HepG2 (cell line): ENCODE measurements at regions not wholly inside any gene's neighbourhood (a gene's known extent, or its start where the extent isn't known, plus 50 kb on each side); places are given as distances from the start of the nearest gene placed in this dataset.
A peak's percentile ranks its signal among the peaks of the same experiment; 100 is the strongest.

ENCODE experiments used
- ATAC-seq: fragments of 200-7000 bp; cut with Tn5 transposase; 3 replicates; pipeline ENCODE4 v1.9.1; 2020; ENCODE audit warnings: mild to moderate bottlenecking, moderate library complexity
- BruUV-seq: library from RNA; stranded (reverse); fragments of 400-500 nt; replicated peaks from 2 replicates; lab custom pipeline; 2021; lab: Mats Ljungman, UMichigan
- CTCF ChIA-PET: fragments of 300-600 bp; formaldehyde crosslinking; extraction: SDS; loops from one replicate; lab custom pipeline; 2021; ENCODE audit warnings: low total read pairs, inconsistent platforms, low intra/inter-chr PET ratio; lab: Yijun Ruan, JAX
- POLR2A ChIA-PET: fragments of 350-600 bp; sonication (Branson Sonifier 250); formaldehyde crosslinking; loops from one replicate; lab custom pipeline; 2020; ENCODE audit warnings: antibody characterized with exemption, inconsistent platforms; lab: Yijun Ruan, JAX
- DNase-seq: peaks from one replicate; pipeline ENCODE4 v3.0.0-alpha.2; 2015; ENCODE audit warnings: low spot score
- FAIRE-seq: peaks from 3 replicates; lab custom pipeline; 2011; peaks lifted over from hg19 to GRCh38; lab: Jason Lieb, UNC
- H2AFZ ChIP-seq: one replicate; pipeline ENCODE4 v1.6.1; 2011; ENCODE audit warnings: low read length, inconsistent platforms
- H3K27ac ChIP-seq: fragments of 300-600 bp; 3 replicates; pipeline ENCODE4 v1.8.0; 2011; ENCODE audit warnings: mixed run types, mild to moderate bottlenecking, mixed read lengths, low read length, inconsistent platforms; ENCODE audit not compliant: insufficient read depth; ENCODE audit errors: extremely low read length
- H3K27me3 ChIP-seq, 2 experiments: fragments of 200-600 bp in 1 of 2; 2 replicates in 1 of 2; 3 replicates in 1 of 2; pipeline versions ENCODE4 v1.6.0 to v1.8.0; 2011; ENCODE audit warnings: low read length in 2 of 2, mild to moderate bottlenecking in 2 of 2, moderate library complexity in 2 of 2, inconsistent platforms in 1 of 2; ENCODE audit not compliant: insufficient read depth in 2 of 2, control insufficient read depth in 1 of 2
- H3K36me3 ChIP-seq, 2 experiments: fragments of 200-600 bp in 1 of 2; replicated peaks in 1 of 2; 2 replicates in 1 of 2; 3 replicates in 1 of 2; pipeline versions ENCODE4 v1.5.1 to v1.8.0; 2011; ENCODE audit warnings: low read length in 2 of 2, inconsistent platforms in 1 of 2; ENCODE audit not compliant: insufficient read depth in 2 of 2, control insufficient read depth in 1 of 2
- H3K4me1 ChIP-seq: 2 replicates; pipeline ENCODE4 v1.5.1; 2012; ENCODE audit warnings: low read length, inconsistent platforms; ENCODE audit not compliant: insufficient read depth
- H3K4me2 ChIP-seq: 2 replicates; pipeline ENCODE4 v1.6.0; 2011; ENCODE audit warnings: low read depth, low read length, inconsistent platforms
- H3K4me3 ChIP-seq, 3 experiments: fragments of 200-600 bp in 1 of 3; sonication (generic), shearing (Covaris generic) in 1 of 3; replicated peaks in 1 of 3; 2 replicates each; pipeline ENCODE4 v1.5.1; 2011 to 2016; ENCODE audit warnings: low read length in 3 of 3, inconsistent platforms in 2 of 3, low read depth in 2 of 3, mild to moderate bottlenecking in 2 of 3, control low read depth in 1 of 3, mixed read lengths in 1 of 3; ENCODE audit not compliant: insufficient read depth in 1 of 3
- H3K79me2 ChIP-seq: one replicate; pipeline ENCODE4 v1.6.1; 2011; ENCODE audit warnings: low read length, inconsistent platforms; ENCODE audit not compliant: insufficient read depth
- H3K9ac ChIP-seq: 2 replicates; pipeline ENCODE4 v1.6.0; 2011; ENCODE audit warnings: mild to moderate bottlenecking, low read depth, low read length, inconsistent platforms; ENCODE audit not compliant: insufficient read depth
- H3K9me3 ChIP-seq: 2 replicates; pipeline ENCODE4 v1.5.1; 2012; ENCODE audit warnings: mild to moderate bottlenecking, low read length
- H4K20me1 ChIP-seq: 2 replicates; pipeline ENCODE4 v1.6.0; 2011; ENCODE audit warnings: inconsistent platforms, mild to moderate bottlenecking, low read length, moderate library complexity; ENCODE audit not compliant: insufficient read depth
- GABPA ChIP-seq, 2 experiments: IDR thresholded peaks; 2 replicates each; pipeline ENCODE4 v1.6.1; 2011 to 2016; ENCODE audit warnings: low read depth in 2 of 2, low read length in 1 of 2, missing biosample characterization in 1 of 2, missing genetic modification characterization in 1 of 2
- HDAC1 ChIP-seq: sonication (generic); formaldehyde crosslinking; IDR thresholded peaks from 2 replicates; pipeline ENCODE4 v1.5.1; 2020; ENCODE audit warnings: mild to moderate bottlenecking, missing genetic modification reagents
- HOMEZ ChIP-seq: IDR thresholded peaks from 2 replicates; pipeline ENCODE4 v1.6.1; 2016; ENCODE audit warnings: low read depth
- PCBP2 ChIP-seq: fragments of 200-400 bp; formaldehyde crosslinking; optimal IDR thresholded peaks from 2 replicates; pipeline ENCODE3; 2018; ENCODE audit warnings: low read length, low read depth; ENCODE audit not compliant: poor library complexity, severe bottlenecking
- RAD51 ChIP-seq: fragments of 450-650 bp; IDR thresholded peaks from 2 replicates; pipeline ENCODE4 v1.6.1; 2016; ENCODE audit warnings: borderline replicate concordance
- SALL1 ChIP-seq: sonication (generic); formaldehyde crosslinking; IDR thresholded peaks from 2 replicates; pipeline ENCODE4 v1.8.0; 2022; ENCODE audit warnings: mild to moderate bottlenecking, missing genetic modification reagents
- TEAD2 ChIP-seq: sonication (generic); formaldehyde crosslinking; IDR thresholded peaks from 2 replicates; pipeline ENCODE4 v1.9.0; 2021; ENCODE audit warnings: missing genetic modification reagents
- ZHX2 ChIP-seq, 2 experiments: sonication (generic) in 1 of 2; formaldehyde crosslinking in 1 of 2; IDR thresholded peaks; 2 replicates each; pipeline versions ENCODE4 v1.6.1 to v1.9.0; 2014 to 2022; ENCODE audit warnings: antibody characterized with exemption in 1 of 2, borderline replicate concordance in 1 of 2, inconsistent platforms in 1 of 2, low read depth in 1 of 2, missing genetic modification reagents in 1 of 2
- ZNF484 ChIP-seq: sonication (generic); formaldehyde crosslinking; IDR thresholded peaks from 2 replicates; pipeline ENCODE4 v1.5.1; 2020; ENCODE audit warnings: mild to moderate bottlenecking, low read depth, missing genetic modification reagents, borderline replicate concordance
- ZNF687 ChIP-seq: sonication (generic); formaldehyde crosslinking; IDR thresholded peaks from 2 replicates; pipeline ENCODE4 v1.5.1; 2020; ENCODE audit warnings: mild to moderate bottlenecking, missing genetic modification reagents, moderate library complexity
- ZNF780A ChIP-seq: sonication (generic); formaldehyde crosslinking; IDR thresholded peaks from 2 replicates; pipeline ENCODE4 v1.8.0; 2022; ENCODE audit warnings: mild to moderate bottlenecking, missing genetic modification reagents, moderate library complexity
- WGBS: methylation state at CpG from one replicate; pipeline ENCODE4 v1.1.6; 2017; ENCODE audit warnings: low lambda C conversion rate; 5-methylcytosine and 5-hydroxymethylcytosine counted together
- in situ Hi-C: cut with HindIII; loops from 2 replicates; pipeline ENCODE4 v1.10.0; 2017; ENCODE audit warnings: low pct_unique_long_range_greater_than_20kb; ENCODE audit not compliant: extremely low pct_ligation_motif_present
- intact Hi-C: fragments of 100-400 bp; cut with micrococcal nuclease; formaldehyde crosslinking; loops from one replicate; pipeline ENCODE4 v1.10.0; 2022; ENCODE audit not compliant: unreplicated experiment
- TF ChIP-seq, protein P1 (sequence below): sonication (generic); formaldehyde crosslinking; IDR thresholded peaks from 2 replicates; pipeline ENCODE4 v1.4.0; 2020; ENCODE audit warnings: mild to moderate bottlenecking, missing genetic modification reagents

- peak overlapping the region in 2 of 3 experiments; percentile 8 to 61; a peak in 3 of 6 replicates for H3K4me3 ChIP-seq
- no peak for DNase-seq
- CTCF ChIA-PET = no interaction called here
- no peaks in the 10 kb centered on the region for H3K79me2 ChIP-seq
- intact Hi-C loops (no loop called here), in situ Hi-C loops (no loop called here)
- no peak; the same call in 2 of the 3 replicates for ATAC-seq
- 0% methylated on average over 2 of the region's 15 CpGs for WGBS
- no peak overlapping the region for H3K27ac ChIP-seq
- H3K4me2 ChIP-seq = peak overlapping the region; percentile 76
- H4K20me1 ChIP-seq = no peaks in the 10 kb centered on the region
- BruUV-seq = no TSS peak
- POLR2A ChIA-PET = no interaction called here
- no peak for FAIRE-seq
- no peaks in the 10 kb centered on the region for H3K36me3 ChIP-seq
- peaks cover 70% of the 10 kb centered on the region for H3K4me1 ChIP-seq
- H2AFZ ChIP-seq = no peak overlapping the region
- H3K9ac ChIP-seq = peak overlapping the region; percentile 41
- peaks cover 5% of the 10 kb centered on the region; the same call in 1 of the 2 replicates for H3K9me3 ChIP-seq
- H3K27me3 ChIP-seq = 0 out of 5 replicates have a peak, but pooled peaks cover 0 to 6% of the 10 kb centered on the region in 2 experiments
- TF ChIP-seq HDAC1 (CRISPR knock-in tag) = 0 out of 2 replicates have a peak, but pooled peaks have one; percentile 50
- peak; percentile 29; the same call in 1 of the 2 replicates for TF ChIP-seq SALL1 (CRISPR knock-in tag)
- no peak for TF ChIP-seq HOMEZ (CRISPR knock-in tag)
- no peak for TF ChIP-seq ZHX2 (IDR thresholded peaks at IDR 0.05; ENCODE audit: low read depth)
- TF ChIP-seq ZHX2 (CRISPR knock-in tag; IDR thresholded peaks at IDR 0.05; ENCODE audit: borderline replicate concordance) = no peak
- TF ChIP-seq ZNF484 (CRISPR knock-in tag) = no peak
- TF ChIP-seq TEAD2 = no peak
- TF ChIP-seq ZNF780A (CRISPR knock-in tag) = peak; percentile 99
- TF ChIP-seq, protein P1, sequence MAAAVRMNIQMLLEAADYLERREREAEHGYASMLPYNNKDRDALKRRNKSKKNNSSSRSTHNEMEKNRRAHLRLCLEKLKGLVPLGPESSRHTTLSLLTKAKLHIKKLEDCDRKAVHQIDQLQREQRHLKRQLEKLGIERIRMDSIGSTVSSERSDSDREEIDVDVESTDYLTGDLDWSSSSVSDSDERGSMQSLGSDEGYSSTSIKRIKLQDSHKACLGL (CRISPR knock-in tag) = no peak
- no peak for TF ChIP-seq RAD51
- TF ChIP-seq GABPA (IDR thresholded peaks at IDR 0.05; ENCODE audit: low read depth, low read length) = no peak
- TF ChIP-seq GABPA (CRISPR knock-in tag; IDR thresholded peaks at IDR 0.05; ENCODE audit: low read depth) = no peak
- peak; percentile 61 for TF ChIP-seq ZNF687 (CRISPR knock-in tag)
- TF ChIP-seq PCBP2 = no peak
Measured at GRCh38 chr22:27673839-27674238, 127.7 kb downstream of the MN1 start.
